HG03469 (cell line): ENCODE measurements at regions not wholly inside any gene's neighbourhood (a gene's known extent, or its start where the extent isn't known, plus 50 kb on each side); places are given as distances from the start of the nearest gene placed in this dataset.
"Not testable (repeated sequence)": the region's sequence is repeated elsewhere in the genome, so short reads cannot be mapped to it uniquely, and the experiment has no call there.

Experiments
- ATAC-seq: cut with Tn5 transposase; IDR thresholded peaks from one replicate; pipeline ENCODE4 v1.9.1; 2021; ENCODE audit warnings: mild to moderate bottlenecking, moderate library complexity, moderate number of reproducible peaks; ENCODE audit not compliant: unreplicated experiment

DNA sequence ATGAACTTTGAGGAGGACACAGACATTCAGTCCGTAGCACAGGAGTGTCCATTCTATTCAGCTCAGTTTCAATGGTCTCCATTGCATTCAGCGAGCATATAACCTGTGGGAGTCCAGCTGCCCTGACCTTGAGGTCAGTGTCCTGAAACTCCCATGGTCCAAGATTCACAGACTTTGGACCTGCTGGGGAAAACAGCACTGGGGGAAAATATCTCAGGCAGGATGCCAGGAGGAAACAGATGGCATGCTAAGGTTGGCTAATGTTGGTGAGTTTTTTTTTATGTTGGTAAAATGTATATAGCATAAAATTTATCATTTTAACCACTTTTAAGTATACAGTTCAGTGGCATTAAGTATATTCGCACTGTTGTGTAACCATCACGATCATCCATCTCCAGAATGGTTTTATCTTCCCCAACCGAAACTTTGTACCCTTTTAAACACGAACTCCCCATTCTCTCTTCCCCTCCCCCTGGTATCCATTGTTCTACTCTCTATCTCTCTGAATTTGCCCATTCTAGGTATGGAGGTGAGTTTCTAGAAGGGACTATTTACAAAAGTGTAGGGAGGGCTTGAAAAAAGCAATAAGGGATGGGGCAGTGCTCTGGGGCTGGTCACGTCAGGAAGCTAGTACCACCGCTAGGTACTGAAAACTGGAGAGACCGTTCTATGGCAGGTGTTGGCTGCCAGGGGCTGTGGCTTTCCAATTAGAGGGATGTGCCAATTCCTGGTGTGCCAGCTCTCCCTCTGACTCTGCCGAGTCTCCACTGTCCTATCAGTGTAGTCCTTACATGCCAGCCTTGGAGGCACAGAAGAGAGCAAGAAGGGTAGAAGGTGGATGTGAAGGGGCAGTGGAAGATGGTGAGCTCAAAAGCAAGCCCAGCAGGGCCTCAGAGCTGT, 85.3 kb downstream of the FOXD2 start:
- no peak for ATAC-seq

DNA sequence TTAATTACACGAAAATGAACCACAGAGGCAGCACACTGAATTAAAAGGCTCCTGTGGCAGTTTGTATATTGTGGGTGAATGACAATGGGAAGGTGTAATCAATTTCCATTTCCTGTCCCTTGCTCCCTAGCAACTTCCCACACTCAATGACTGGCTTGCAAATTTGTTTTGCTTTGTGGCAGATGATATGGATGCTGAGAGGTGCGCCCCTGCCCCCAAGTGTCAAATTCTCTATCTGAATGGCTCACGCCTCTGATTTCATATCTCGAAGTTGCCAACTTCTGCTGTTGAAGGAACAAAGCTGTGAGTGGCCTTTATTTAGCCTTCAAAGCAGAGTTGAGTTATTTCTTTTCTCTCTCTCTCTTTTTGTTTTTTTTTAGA, 86.0 kb downstream of the FOXD2 start:
- no peak for ATAC-seq

DNA sequence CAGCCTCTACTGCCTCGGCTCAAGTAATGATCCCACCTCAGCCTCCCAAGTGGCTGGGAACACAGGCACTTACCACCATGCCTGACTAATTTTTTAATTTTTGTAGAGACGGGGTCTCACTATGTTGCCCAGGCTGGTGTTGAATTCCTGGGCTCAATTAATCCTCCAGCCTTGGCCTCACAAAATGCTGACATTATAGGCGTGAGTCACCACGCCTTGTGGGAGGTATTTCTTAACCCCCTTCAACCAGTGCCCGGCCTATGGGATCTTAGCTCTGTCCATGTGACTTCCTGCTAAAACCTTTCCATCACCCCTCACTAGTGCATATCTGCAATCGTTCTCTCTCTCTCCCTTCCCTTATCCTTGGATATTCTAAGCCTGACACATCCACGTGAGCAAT, 86.4 kb downstream of the FOXD2 start:
- ATAC-seq, result no peak

DNA sequence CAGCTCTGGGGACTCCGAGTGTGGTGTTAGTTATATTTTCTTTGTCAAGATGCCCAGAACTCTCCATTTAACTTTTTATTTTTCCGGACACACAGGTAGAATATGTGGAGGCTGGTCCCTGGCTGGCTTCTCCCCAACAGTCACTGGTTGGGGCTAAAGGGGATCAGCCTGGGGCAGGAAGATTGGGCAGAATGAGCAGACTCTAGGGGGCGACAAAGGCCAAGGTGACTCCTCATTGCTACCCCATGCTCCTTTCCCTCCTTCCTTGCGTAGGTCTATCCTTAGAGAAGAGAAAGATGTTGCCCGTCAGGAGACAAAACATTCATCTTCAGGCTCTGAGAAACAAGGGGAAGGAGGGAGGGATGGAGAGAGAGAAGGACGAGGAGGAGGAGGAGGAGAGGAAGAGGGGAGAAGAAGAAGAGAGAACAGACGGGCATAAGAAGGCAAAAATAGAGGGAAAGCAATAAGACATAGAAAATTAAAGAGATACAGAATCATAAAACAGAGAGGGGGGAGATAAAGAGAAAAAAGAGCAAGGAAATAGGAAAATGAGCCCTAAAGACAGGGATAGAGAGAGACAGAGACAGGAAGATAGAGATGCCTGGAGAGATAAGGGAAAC, 89.9 kb downstream of the FOXD2 start:
- ATAC-seq, result no peak

GRCh38 chr1:47529520-47530098, 91.8 kb downstream of the FOXD2 start:
- no peak for ATAC-seq

DNA sequence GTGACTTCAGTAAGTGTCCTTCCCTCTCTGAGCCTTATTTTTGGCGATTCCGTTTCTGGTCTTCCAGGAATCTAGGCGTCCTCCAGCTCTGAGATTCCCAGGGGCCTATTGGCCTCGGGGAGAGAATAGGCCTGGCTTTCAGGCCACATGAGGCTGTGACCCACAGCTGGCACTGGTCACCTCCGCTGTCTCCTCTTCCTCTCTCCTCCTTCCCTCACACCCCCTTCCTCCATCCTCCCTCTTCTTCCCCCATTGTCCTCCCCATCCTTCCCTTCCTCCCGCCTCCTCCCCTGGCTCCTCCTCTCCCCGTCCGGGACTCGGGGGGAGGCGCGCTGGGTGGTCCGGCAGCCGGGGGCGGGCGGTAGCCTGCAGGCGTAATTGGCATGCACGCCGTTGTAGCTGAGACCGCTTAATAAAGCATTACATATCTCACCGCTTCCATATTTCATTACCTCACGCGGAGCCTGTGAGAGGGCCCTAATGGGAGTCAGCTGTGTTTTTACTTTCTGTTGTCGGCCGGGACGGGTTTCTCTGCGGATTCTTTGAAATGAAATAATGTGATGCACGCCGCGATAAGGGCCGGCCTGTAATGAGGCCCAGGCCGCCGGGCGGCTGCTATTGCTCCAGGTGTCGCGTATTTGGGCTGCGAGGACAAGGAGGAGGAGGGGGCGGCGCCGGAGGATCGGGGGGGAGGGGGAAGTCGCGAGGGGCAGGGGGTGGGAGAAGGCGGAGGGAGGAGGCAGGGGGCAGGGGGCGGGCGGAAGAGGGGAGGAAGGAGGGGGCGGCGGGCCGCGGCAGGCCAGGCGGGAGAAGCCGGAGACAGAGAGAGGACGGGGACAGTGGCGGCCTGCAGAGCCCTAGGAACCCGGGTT, 95.3 kb downstream of the FOXD2 start:
- ATAC-seq, result no peak

- ATAC-seq, result no peak
Observed at GRCh38 chr1:47533793-47534328, 96.0 kb downstream of the FOXD2 start.

GRCh38 chr1:47534436-47534835, 96.6 kb downstream of the FOXD2 start:
- ATAC-seq, result no peak

- no peak for ATAC-seq
Observed at GRCh38 chr1:47536646-47537118, 98.8 kb downstream of the FOXD2 start.

DNA sequence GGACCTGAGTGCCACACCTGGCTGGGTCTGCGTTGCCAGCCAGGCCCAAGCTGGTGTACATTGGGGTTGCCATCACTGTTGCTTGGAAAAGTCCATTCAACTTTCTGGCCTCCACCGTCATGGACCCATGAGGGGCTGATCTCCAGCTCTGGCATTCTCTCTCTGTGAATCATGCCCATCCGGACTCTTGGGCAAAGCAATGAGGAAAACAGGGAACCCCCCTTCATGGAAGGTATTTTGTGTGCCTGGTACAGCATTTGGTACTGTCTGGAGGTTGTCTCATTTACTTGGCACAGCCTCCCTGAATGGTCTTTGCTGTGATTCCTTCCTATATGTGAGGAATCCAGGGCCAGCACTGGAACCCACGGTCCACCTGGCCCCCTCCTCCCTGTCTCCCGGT, 99.4 kb downstream of the FOXD2 start:
- ATAC-seq, result no peak

DNA sequence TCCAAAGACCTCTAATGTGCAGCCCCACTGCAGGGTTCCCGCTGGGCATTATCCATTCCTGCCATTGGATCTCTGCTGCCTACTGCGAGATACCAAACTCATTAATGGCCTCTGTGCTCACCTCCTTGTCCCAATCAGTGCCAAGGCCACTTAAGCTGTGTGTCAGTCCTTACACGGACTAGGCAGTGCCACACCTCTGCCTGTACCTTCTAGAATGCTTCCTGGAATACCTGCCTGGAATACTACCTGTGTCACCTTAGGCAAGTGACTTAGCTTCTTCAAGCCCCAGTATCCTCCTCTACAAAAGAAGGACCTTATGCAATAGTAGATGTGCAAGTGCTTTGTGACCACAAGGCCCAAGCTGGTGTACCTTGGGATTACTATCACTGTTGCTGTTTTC, 100.1 kb downstream of the FOXD2 start:
- no peak for ATAC-seq

GRCh38 chr1:47538530-47538929, 100.7 kb downstream of the FOXD2 start:
- not testable (repeated sequence) for ATAC-seq

GRCh38 chr1:47541705-47542104, 103.9 kb downstream of the FOXD2 start:
- not testable (repeated sequence) for ATAC-seq

DNA sequence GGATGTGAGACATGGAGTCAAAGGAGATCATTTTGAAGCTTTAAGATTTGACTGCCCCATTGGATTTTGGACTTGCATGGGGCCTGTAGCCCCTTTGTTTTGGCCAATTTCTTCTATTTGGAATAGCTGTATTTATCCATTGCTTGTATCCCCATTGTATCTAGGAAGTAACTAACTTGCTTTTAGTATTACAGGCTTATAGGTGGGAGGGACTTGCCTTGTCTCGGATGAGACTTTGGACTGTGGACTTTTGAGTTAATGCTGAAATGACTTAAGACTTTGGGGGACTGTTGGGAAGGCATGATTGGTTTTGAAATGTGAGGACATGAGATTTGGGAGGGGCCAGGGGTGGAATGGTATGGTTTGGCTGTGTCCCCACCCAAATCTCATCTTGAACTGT, 105.2 kb downstream of the FOXD2 start:
- ATAC-seq, result not testable (repeated sequence)

- no peak for ATAC-seq
Observed at GRCh38 chr1:47545912-47546483, 108.2 kb downstream of the FOXD2 start.

- no peak for ATAC-seq
Observed at GRCh38 chr1:47547753-47548573, 110.1 kb downstream of the FOXD2 start.

DNA sequence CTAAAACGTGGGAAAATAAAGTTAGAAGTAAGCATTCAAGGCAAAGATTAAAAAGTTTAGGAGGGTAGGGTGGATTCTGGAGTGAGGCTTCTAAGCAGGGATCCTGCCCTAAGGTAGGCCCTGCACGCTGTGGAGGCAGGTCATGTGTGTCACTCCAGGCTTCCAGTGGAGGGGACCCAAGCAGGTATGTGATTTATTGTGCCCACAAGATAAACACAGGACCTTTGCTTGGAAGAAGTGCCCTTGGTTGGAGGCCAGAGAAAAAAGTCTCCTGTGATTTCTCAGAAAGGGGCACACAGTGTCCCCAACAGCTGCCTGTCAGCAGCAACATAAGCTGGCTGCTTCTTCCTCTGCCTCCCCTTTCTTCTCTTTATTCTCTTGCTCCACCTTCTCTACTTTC, 110.8 kb downstream of the FOXD2 start:
- no peak for ATAC-seq

DNA sequence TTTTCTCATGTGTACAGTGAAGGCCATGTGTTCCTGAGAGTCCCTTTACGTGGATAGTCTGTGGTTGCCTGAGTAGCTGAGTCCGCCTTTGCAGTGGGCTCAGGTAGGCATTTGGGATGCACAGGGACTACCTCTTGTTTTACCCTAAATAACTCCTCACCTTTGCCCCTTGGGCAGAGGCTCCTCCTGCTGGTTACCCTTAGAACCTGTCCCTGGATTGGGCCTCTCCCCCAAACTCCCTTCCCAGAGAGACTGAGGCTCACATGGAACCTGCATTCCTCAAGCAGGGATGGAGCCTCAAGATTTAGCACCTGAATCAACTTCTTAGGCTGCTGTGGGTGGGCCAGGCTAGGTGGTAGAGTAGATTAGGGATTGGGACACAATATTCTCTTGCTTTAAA, 111.7 kb downstream of the FOXD2 start:
- ATAC-seq, result no peak

DNA sequence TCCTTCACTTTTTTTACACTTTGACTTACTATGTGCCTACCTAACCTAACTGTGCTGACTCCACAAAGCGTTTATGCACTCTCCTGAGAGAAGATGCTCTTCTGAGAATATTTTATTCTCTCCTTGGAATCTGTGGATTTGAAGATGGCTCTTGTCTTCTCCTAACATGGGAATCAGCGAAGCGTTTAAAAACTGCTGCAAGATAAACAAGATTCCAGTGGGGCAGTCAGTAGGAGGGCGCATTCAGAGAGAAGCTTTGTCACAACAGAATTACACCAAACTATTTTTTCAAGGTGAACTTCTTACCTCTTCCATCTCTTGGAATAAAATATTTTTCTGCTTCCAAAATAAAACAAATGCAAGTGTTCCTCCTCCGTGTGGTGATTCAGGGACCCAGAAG, 113.1 kb downstream of the FOXD2 start:
- no peak for ATAC-seq
